ENCODE measurements at regions not wholly inside any gene's neighbourhood (a gene's known extent, or its start where the extent isn't known, plus 50 kb on each side); places are given as distances from the start of the nearest gene placed in this dataset.
A peak's percentile ranks its signal among the peaks of the same experiment; 100 is the strongest.

DNA sequence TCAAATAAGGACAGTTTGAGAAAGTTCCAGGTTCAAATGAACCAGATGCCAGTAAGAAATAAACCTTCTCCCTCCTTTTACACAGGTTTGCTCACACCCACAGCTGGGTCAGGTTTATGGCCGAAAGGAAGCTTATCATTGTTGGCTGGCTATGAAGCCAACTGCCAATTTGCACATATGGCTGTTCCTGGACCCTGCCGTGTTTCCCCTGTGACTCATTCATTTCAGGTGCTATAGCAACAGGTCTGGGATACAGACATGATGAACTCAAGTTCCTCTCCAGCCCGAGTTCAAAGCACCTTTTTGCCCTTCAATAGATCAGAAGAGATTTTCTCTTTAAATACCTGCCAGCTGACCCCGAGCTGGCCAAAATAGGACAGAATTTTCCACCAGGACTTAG, 134.4 kb upstream of the SMYD2 start:
- H3K36me3 ChIP-seq (ENCODE audit: control insufficient read depth in 2 of 2, insufficient read depth in 1 of 2, low read length in 2 of 2) = no peaks in the 10 kb centered on the region
- CTCF ChIA-PET = interaction anchor here (0.6 kb wide), 1 partner anchor 347 kb away, joined by 3 read pairs; no protein-coding TSS in a partner anchor

GRCh38 chr1:214154596-214155292, 126.2 kb upstream of the SMYD2 start:
- CTCF ChIA-PET = interaction anchor here (0.7 kb wide), 1 partner anchor 703 kb away, joined by 3 read pairs; no protein-coding TSS in a partner anchor
- H3K9me3 ChIP-seq (ENCODE audit: control insufficient read depth, insufficient read depth, low read depth, low read length) = no peaks in the 10 kb centered on the region
- POLR2A ChIA-PET = no interaction called here
- H3K4me1 ChIP-seq (ENCODE audit: control insufficient read depth, insufficient read depth, low read length) = no peaks in the 10 kb centered on the region
- TF ChIP-seq SALL2 (tag by site-specific recombination; IDR thresholded peaks at IDR 0.05; ENCODE audit: borderline replicate concordance) (no peak), PATZ1 (tag by site-specific recombination; IDR thresholded peaks at IDR 0.05) (no peak), ZNF837 (tag by site-specific recombination; IDR thresholded peaks at IDR 0.05) (no peak), ZNF580 (tag by site-specific recombination; IDR thresholded peaks at IDR 0.05) (no peak), ZNF555 (tag by site-specific recombination; conservative IDR thresholded peaks at IDR 0.05) (no peak), ZNF404 (tag by site-specific recombination; IDR thresholded peaks at IDR 0.05) (no peak), ZNF23 (tag by site-specific recombination; IDR thresholded peaks at IDR 0.05; ENCODE audit: borderline replicate concordance) (no peak), KLF1 (tag by site-specific recombination; IDR thresholded peaks at IDR 0.05) (no peak)
- TF ChIP-seq, protein P1, sequence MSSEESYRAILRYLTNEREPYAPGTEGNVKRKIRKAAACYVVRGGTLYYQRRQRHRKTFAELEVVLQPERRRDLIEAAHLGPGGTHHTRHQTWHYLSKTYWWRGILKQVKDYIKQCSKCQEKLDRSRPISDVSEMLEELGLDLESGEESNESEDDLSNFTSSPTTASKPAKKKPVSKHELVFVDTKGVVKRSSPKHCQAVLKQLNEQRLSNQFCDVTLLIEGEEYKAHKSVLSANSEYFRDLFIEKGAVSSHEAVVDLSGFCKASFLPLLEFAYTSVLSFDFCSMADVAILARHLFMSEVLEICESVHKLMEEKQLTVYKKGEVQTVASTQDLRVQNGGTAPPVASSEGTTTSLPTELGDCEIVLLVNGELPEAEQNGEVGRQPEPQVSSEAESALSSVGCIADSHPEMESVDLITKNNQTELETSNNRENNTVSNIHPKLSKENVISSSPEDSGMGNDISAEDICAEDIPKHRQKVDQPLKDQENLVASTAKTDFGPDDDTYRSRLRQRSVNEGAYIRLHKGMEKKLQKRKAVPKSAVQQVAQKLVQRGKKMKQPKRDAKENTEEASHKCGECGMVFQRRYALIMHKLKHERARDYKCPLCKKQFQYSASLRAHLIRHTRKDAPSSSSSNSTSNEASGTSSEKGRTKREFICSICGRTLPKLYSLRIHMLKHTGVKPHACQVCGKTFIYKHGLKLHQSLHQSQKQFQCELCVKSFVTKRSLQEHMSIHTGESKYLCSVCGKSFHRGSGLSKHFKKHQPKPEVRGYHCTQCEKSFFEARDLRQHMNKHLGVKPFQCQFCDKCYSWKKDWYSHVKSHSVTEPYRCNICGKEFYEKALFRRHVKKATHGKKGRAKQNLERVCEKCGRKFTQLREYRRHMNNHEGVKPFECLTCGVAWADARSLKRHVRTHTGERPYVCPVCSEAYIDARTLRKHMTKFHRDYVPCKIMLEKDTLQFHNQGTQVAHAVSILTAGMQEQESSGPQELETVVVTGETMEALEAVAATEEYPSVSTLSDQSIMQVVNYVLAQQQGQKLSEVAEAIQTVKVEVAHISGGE (tag by site-specific recombination; conservative IDR thresholded peaks at IDR 0.05; ENCODE audit: low read depth) = no peak
- H3K36me3 ChIP-seq (ENCODE audit: control insufficient read depth in 2 of 2, insufficient read depth in 1 of 2, low read length in 2 of 2) = no peaks in the 10 kb centered on the region
- no peak overlapping the region for H3K27ac ChIP-seq (ENCODE audit: extremely low read depth, low read depth, low read length)
- no peak overlapping the region for H3K4me3 ChIP-seq (ENCODE audit: low read depth, low read length)

More for the DNA sequence above, 134.4 kb upstream of the SMYD2 start:
- POLR2A ChIA-PET = interaction anchor here (0.6 kb wide), 1 partner anchor 406 kb away, joined by 4 read pairs; no protein-coding TSS in a partner anchor
- H3K27ac ChIP-seq (ENCODE audit: extremely low read depth, low read depth, low read length) = no peak overlapping the region
- no peaks in the 10 kb centered on the region for H3K9me3 ChIP-seq (ENCODE audit: control insufficient read depth, insufficient read depth, low read depth, low read length)
- H3K4me3 ChIP-seq (ENCODE audit: low read depth, low read length) = no peak overlapping the region
- no peak for TF ChIP-seq ZNF292 (tag by site-specific recombination; IDR thresholded peaks at IDR 0.05; ENCODE audit: borderline replicate concordance, low read depth)
- TF ChIP-seq SCRT2 (tag by site-specific recombination; IDR thresholded peaks at IDR 0.05) = peak; percentile 82
- no peak for TF ChIP-seq ZNF37A (tag by site-specific recombination; IDR thresholded peaks at IDR 0.05)
- TF ChIP-seq, protein P2, sequence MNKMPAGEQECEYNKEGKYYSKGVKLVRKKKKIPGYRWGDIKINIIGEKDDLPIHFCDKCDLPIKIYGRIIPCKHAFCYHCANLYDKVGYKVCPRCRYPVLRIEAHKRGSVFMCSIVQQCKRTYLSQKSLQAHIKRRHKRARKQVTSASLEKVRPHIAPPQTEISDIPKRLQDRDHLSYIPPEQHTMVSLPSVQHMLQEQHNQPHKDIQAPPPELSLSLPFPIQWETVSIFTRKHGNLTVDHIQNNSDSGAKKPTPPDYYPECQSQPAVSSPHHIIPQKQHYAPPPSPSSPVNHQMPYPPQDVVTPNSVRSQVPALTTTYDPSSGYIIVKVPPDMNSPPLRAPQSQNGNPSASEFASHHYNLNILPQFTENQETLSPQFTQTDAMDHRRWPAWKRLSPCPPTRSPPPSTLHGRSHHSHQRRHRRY (tag by site-specific recombination; IDR thresholded peaks at IDR 0.05) = no peak
- TF ChIP-seq ZNF266 (tag by site-specific recombination; IDR thresholded peaks at IDR 0.05; ENCODE audit: low read depth) = no peak
- no peak for TF ChIP-seq ZNF629 (tag by site-specific recombination; IDR thresholded peaks at IDR 0.05)
- no peak for TF ChIP-seq ZNF747 (tag by site-specific recombination; IDR thresholded peaks at IDR 0.05)
- TF ChIP-seq ZNF777 (tag by site-specific recombination; IDR thresholded peaks at IDR 0.05; ENCODE audit: borderline replicate concordance) = no peak
- TF ChIP-seq RBAK (tag by site-specific recombination; IDR thresholded peaks at IDR 0.05) = no peak
- TF ChIP-seq SALL2 (tag by site-specific recombination; IDR thresholded peaks at IDR 0.05; ENCODE audit: borderline replicate concordance) = no peak
- no peak for TF ChIP-seq ZNF626 (tag by site-specific recombination; IDR thresholded peaks at IDR 0.05)
- no peak for TF ChIP-seq ZNF548 (tag by site-specific recombination; IDR thresholded peaks at IDR 0.05)
- no peak for TF ChIP-seq ZNF704 (tag by site-specific recombination; IDR thresholded peaks at IDR 0.05)
- TF ChIP-seq ZSCAN30 (tag by site-specific recombination; IDR thresholded peaks at IDR 0.05) = no peak
- TF ChIP-seq SCRT1 (tag by site-specific recombination; IDR thresholded peaks at IDR 0.05; ENCODE audit: borderline replicate concordance) = 0 out of 2 replicates have a peak, but pooled peaks have one; percentile 38
- H3K4me1 ChIP-seq (ENCODE audit: control insufficient read depth, insufficient read depth, low read length) = no peaks in the 10 kb centered on the region

Data from HEK293 (cell line).